ENCODE measurements at regions not wholly inside any gene's neighbourhood (a gene's known extent, or its start where the extent isn't known, plus 50 kb on each side); places are given as distances from the start of the nearest gene placed in this dataset.

- intact Hi-C loops (cut with micrococcal nuclease) = no loop called here
Measured at GRCh38 chr12:92473564-92473963, 229.2 kb upstream of the PLEKHG7 start.

GRCh38 chr12:92472201-92472600, 230.6 kb upstream of the PLEKHG7 start:
- intact Hi-C loops (cut with micrococcal nuclease) = no loop called here

- intact Hi-C loops (cut with micrococcal nuclease) = no loop called here
Measured at GRCh38 chr12:92471551-92471950, 231.2 kb upstream of the PLEKHG7 start.

GRCh38 chr12:92470608-92471021, 232.2 kb upstream of the PLEKHG7 start:
- intact Hi-C loops (cut with micrococcal nuclease) = loop anchor here (1.0 kb wide), 1 partner anchor 35 kb away; no protein-coding TSS in a partner anchor

GRCh38 chr12:92469837-92470236, 233.0 kb upstream of the PLEKHG7 start:
- intact Hi-C loops (cut with micrococcal nuclease) = loop anchor here (1.0 kb wide), 1 partner anchor 35 kb away; no protein-coding TSS in a partner anchor

- intact Hi-C loops (cut with micrococcal nuclease) = no loop called here
Measured at GRCh38 chr12:92468358-92469020, 234.3 kb upstream of the PLEKHG7 start.

GRCh38 chr12:92467886-92468285, 234.9 kb upstream of the PLEKHG7 start:
- intact Hi-C loops (cut with micrococcal nuclease) = no loop called here

- intact Hi-C loops (cut with micrococcal nuclease) = no loop called here
Measured at GRCh38 chr12:92466391-92467305, 236.1 kb upstream of the PLEKHG7 start.

- intact Hi-C loops (cut with micrococcal nuclease) = no loop called here
Measured at GRCh38 chr12:92465786-92466295, 236.9 kb upstream of the PLEKHG7 start.

- intact Hi-C loops (cut with micrococcal nuclease) = no loop called here
Measured at GRCh38 chr12:92464911-92465310, 237.9 kb upstream of the PLEKHG7 start.

- intact Hi-C loops (cut with micrococcal nuclease) = no loop called here
Measured at GRCh38 chr12:92463171-92463570, 239.6 kb upstream of the PLEKHG7 start.

GRCh38 chr12:92462527-92462926, 240.3 kb upstream of the PLEKHG7 start:
- intact Hi-C loops (cut with micrococcal nuclease) = no loop called here

GRCh38 chr12:92462049-92462448, 240.7 kb upstream of the PLEKHG7 start:
- intact Hi-C loops (cut with micrococcal nuclease) = no loop called here

GRCh38 chr12:92459850-92460249, 242.9 kb upstream of the PLEKHG7 start:
- intact Hi-C loops (cut with micrococcal nuclease) = no loop called here

GRCh38 chr12:92458996-92459395, 243.8 kb upstream of the PLEKHG7 start:
- intact Hi-C loops (cut with micrococcal nuclease) = no loop called here

- intact Hi-C loops (cut with micrococcal nuclease) = no loop called here
Measured at GRCh38 chr12:92457458-92458180, 245.2 kb upstream of the PLEKHG7 start.

- intact Hi-C loops (cut with micrococcal nuclease) = no loop called here
Measured at GRCh38 chr12:92452763-92453162, 250.0 kb upstream of the PLEKHG7 start.

- intact Hi-C loops (cut with micrococcal nuclease) = no loop called here
Measured at GRCh38 chr12:92446083-92446460, 256.7 kb upstream of the PLEKHG7 start.

GRCh38 chr12:92445253-92446082, 257.3 kb upstream of the PLEKHG7 start:
- intact Hi-C loops (cut with micrococcal nuclease) = no loop called here

- intact Hi-C loops (cut with micrococcal nuclease) = no loop called here
Measured at GRCh38 chr12:92444763-92445162, 258.0 kb upstream of the PLEKHG7 start.

GRCh38 chr12:92442782-92443181, 260.0 kb upstream of the PLEKHG7 start:
- intact Hi-C loops (cut with micrococcal nuclease) = no loop called here
